GM10266 (cell line): ENCODE measurements at regions not wholly inside any gene's neighbourhood (a gene's known extent, or its start where the extent isn't known, plus 50 kb on each side); places are given as distances from the start of the nearest gene placed in this dataset.

Source experiments
- DNase-seq: peaks from one replicate; pipeline ENCODE4 v3.0.0; 2012; ENCODE audit errors: extremely low spot score
- TF ChIP-seq, protein P1 (sequence below): IDR thresholded peaks from 2 replicates; pipeline ENCODE4 v1.5.1; 2012; ENCODE audit warnings: mild to moderate bottlenecking, low read depth; ENCODE audit not compliant: control insufficient read depth, insufficient read depth; ENCODE audit errors: missing control alignments

GRCh38 chr21:25500598-25500997 is 106.7 kb downstream of the MRPL39 start:
- TF ChIP-seq, protein P1, sequence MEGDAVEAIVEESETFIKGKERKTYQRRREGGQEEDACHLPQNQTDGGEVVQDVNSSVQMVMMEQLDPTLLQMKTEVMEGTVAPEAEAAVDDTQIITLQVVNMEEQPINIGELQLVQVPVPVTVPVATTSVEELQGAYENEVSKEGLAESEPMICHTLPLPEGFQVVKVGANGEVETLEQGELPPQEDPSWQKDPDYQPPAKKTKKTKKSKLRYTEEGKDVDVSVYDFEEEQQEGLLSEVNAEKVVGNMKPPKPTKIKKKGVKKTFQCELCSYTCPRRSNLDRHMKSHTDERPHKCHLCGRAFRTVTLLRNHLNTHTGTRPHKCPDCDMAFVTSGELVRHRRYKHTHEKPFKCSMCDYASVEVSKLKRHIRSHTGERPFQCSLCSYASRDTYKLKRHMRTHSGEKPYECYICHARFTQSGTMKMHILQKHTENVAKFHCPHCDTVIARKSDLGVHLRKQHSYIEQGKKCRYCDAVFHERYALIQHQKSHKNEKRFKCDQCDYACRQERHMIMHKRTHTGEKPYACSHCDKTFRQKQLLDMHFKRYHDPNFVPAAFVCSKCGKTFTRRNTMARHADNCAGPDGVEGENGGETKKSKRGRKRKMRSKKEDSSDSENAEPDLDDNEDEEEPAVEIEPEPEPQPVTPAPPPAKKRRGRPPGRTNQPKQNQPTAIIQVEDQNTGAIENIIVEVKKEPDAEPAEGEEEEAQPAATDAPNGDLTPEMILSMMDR: no peak
- DNase-seq: no peak

GRCh38 chr21:25496825-25497482 is 110.3 kb downstream of the MRPL39 start:
- DNase-seq: no peak
- TF ChIP-seq, protein P1: no peak

DNA sequence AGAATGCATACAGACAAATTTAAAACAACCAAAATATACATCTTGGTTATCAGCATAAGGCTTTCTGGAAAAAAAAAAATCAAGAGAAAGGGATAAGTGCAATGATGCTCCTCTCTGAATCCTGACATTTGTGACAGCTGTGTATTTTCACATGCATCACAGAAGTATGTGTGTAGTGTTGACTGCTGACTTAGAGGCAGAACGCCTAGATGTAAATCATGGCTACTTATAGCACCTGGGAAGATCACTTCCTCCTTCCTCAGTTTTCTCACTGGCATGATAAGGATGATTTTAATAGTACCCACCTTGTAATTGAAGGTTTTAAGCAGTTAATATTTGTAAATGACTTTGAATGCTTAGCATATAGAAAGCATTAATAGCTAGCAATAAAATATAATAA is 112.5 kb downstream of the MRPL39 start:
- TF ChIP-seq, protein P1: no peak

DNA sequence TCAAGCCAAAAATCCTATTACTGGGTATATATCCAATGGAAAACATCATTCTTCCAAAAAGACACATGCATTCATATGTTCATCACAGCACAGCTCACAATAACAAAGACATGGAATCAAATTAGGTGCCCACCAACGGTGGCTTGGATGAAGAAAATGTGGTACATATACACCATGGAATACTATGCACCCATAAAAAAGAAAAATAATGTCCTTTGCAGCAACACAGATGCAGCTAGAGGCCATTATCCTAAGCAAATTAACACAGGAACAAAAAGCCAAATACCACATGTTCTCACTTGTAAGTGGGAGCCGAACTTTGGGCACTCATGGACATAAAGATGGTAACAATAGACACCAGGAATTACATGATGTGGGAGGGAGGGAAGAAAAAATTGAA is 113.6 kb downstream of the MRPL39 start:
- TF ChIP-seq, protein P1: no peak
- no peak for DNase-seq

More for the DNA sequence above, 112.5 kb downstream of the MRPL39 start:
- DNase-seq: no peak

GRCh38 chr21:25491267-25491666 is 116.0 kb downstream of the MRPL39 start:
- TF ChIP-seq, protein P1: no peak
- DNase-seq: no peak

GRCh38 chr21:25490742-25491141 is 116.5 kb downstream of the MRPL39 start:
- no peak for DNase-seq

GRCh38 chr21:25489673-25490072 is 117.6 kb downstream of the MRPL39 start:
- DNase-seq: no peak
- TF ChIP-seq, protein P1: no peak

More at GRCh38 chr21:25490742-25491141, 116.5 kb downstream of the MRPL39 start:
- TF ChIP-seq, protein P1: no peak
